ENCODE measurements at regions not wholly inside any gene's neighbourhood (a gene's known extent, or its start where the extent isn't known, plus 50 kb on each side); places are given as distances from the start of the nearest gene placed in this dataset.

DNA sequence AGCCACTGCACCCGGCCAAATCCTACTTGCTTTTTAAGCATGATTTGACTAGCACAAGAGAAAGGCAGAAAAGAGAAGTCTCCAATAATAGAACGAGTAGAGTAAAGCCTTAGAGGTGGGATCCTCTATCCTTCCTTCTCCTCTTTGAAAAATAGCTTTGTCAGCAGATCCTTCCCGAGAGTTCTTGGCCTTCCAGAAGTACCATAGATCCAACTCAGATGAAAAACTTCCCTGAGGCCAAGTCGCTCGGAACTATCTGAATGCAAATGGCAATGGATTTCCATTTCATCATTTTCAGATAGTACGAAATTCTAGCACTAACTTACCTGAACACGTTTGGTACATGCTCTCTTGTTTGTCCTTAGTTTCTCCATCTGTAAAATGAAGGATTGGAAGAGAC, 52.0 kb upstream of the SLIT3 start:
- TF ChIP-seq, protein P1, sequence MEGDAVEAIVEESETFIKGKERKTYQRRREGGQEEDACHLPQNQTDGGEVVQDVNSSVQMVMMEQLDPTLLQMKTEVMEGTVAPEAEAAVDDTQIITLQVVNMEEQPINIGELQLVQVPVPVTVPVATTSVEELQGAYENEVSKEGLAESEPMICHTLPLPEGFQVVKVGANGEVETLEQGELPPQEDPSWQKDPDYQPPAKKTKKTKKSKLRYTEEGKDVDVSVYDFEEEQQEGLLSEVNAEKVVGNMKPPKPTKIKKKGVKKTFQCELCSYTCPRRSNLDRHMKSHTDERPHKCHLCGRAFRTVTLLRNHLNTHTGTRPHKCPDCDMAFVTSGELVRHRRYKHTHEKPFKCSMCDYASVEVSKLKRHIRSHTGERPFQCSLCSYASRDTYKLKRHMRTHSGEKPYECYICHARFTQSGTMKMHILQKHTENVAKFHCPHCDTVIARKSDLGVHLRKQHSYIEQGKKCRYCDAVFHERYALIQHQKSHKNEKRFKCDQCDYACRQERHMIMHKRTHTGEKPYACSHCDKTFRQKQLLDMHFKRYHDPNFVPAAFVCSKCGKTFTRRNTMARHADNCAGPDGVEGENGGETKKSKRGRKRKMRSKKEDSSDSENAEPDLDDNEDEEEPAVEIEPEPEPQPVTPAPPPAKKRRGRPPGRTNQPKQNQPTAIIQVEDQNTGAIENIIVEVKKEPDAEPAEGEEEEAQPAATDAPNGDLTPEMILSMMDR (IDR thresholded peaks at IDR 0.05) = no peak
- ATAC-seq (ENCODE audit: low FRiP score) (no peak), DNase-seq (ENCODE audit: low spot score) (no peak)

GRCh38 chr5:169351721-169352120, 50.8 kb upstream of the SLIT3 start:
- no peak for ATAC-seq (ENCODE audit: low FRiP score)
- DNase-seq (ENCODE audit: low spot score) = no peak
- TF ChIP-seq, protein P1 (IDR thresholded peaks at IDR 0.05) = no peak

DNA sequence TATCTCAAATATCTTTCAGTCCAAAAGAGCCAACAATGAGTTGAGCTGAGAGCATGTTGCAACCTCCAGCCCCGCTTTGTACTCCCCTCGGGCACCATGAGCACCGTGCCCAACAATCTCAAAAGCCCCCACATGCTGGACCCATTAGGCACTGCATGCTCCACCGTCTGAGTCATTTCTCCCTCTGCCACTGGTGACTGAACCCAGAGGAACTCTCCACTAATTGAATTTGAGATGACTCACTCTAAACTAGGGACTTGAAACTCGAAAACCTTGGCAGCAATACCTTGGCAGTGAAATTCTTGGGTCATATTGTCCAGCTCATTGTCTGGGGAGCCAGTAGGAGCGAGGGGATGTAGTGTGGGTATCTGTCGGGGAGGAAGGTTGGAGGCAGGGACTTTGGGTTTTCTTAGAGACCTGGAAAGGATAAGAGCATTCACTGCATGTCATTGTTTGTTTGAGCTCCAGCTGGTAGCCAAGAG, 49.9 kb upstream of the SLIT3 start:
- ATAC-seq (ENCODE audit: low FRiP score) (peak; percentile 95), DNase-seq (ENCODE audit: low spot score) (peak; percentile 25)
- TF ChIP-seq, protein P1 (IDR thresholded peaks at IDR 0.05) = no peak

Measured in omental fat pad (tissue), 3 donors.